ENCODE measurements at regions not wholly inside any gene's neighbourhood (a gene's known extent, or its start where the extent isn't known, plus 50 kb on each side); places are given as distances from the start of the nearest gene placed in this dataset.

- no peak overlapping the region for H3K23ac ChIP-seq (ENCODE audit: insufficient read length, low read depth, low read length)
- no peak overlapping the region for H2BK15ac ChIP-seq (ENCODE audit: low read depth, low read length)
- H3K27ac ChIP-seq (ENCODE audit: insufficient read length, low read depth, low read length) = no peak overlapping the region
- H2BK20ac ChIP-seq (ENCODE audit: low read depth, low read length, poor library complexity, severe bottlenecking) = no peak overlapping the region
- H3K18ac ChIP-seq (ENCODE audit: insufficient read length, low read depth, low read length) = no peak overlapping the region
- no peak overlapping the region for H4K8ac ChIP-seq (replicated peaks; ENCODE audit: insufficient read length, low read depth, low read length)
- H3K9ac ChIP-seq (ENCODE audit: extremely low read depth, insufficient read length, low read length) = no peak overlapping the region
- H3T11ph ChIP-seq (ENCODE audit: low read length) = no peak overlapping the region
- H3K56ac ChIP-seq (ENCODE audit: insufficient read length, low read depth, low read length) = no peak overlapping the region
- no peak overlapping the region for H3K4ac ChIP-seq (ENCODE audit: low read depth, low read length)
- Mint-ChIP-seq H3K4me3 (no peak overlapping the region), H3K4me1 (peaks cover 3% of the 10 kb centered on the region in 2 experiments; a peak in 2 of 4 replicates), H3K9me3 (no peaks in the 10 kb centered on the region), H3K27ac (no peak overlapping the region), H3K27me3 (ENCODE audit: low read depth) (no peaks in the 10 kb centered on the region), H3K36me3 (ENCODE audit: insufficient read depth in 1 of 3, low read depth in 3 of 3) (no peaks in the 10 kb centered on the region)
- H2BK12ac ChIP-seq (ENCODE audit: insufficient read length, low read depth, low read length) = no peak overlapping the region
- H3K9me3 ChIP-seq (ENCODE audit: control insufficient read depth, low read depth, low read length) = no peaks in the 10 kb centered on the region
- no peak overlapping the region for H4K91ac ChIP-seq (ENCODE audit: insufficient read length, low read depth, low read length)
- no peak overlapping the region for H2AFZ ChIP-seq (ENCODE audit: low read length)
- no peaks in the 10 kb centered on the region for H3K79me1 ChIP-seq (ENCODE audit: insufficient read depth, low read depth, low read length, poor library complexity, severe bottlenecking)
- H3K4me1 ChIP-seq (ENCODE audit: insufficient read depth, low read length) = no peaks in the 10 kb centered on the region; the same call in 1 of the 2 replicates
- no peak overlapping the region for H3K14ac ChIP-seq (ENCODE audit: insufficient read depth, low read length)
- DNase-seq = no peak
- H2BK120ac ChIP-seq (ENCODE audit: low read depth, low read length, poor library complexity, severe bottlenecking) = no peak overlapping the region
- no peak overlapping the region for H2AK5ac ChIP-seq (ENCODE audit: insufficient read length, low read length)
- TF ChIP-seq CTCF (conservative IDR thresholded peaks at IDR 0.05) = no peak
- H2BK5ac ChIP-seq (ENCODE audit: insufficient read length, low read length) = no peak overlapping the region
- no peaks in the 10 kb centered on the region for H4K20me1 ChIP-seq (ENCODE audit: control insufficient read depth, insufficient read depth, insufficient read length)
- no CpG with 5 or more reads among the region's 1 CpG for WGBS (ENCODE audit: extremely low coverage, insufficient read length, low lambda C conversion rate)
- H3K4me2 ChIP-seq (ENCODE audit: insufficient read depth, insufficient read length, low read length) = no peak overlapping the region
- H3K27me3 ChIP-seq (ENCODE audit: insufficient read depth, low read length) = no peaks in the 10 kb centered on the region
- no peaks in the 10 kb centered on the region for H3K79me2 ChIP-seq (ENCODE audit: insufficient read depth, low read length)
- no peak overlapping the region for H4K5ac ChIP-seq (ENCODE audit: insufficient read length, low read depth, low read length)
- H3K23me2 ChIP-seq (ENCODE audit: insufficient read length, low read depth, low read length, poor library complexity, severe bottlenecking) = no peaks in the 10 kb centered on the region
Observed at GRCh38 chr9:28528049-28528448, 954.8 kb upstream of the C9orf72 start.

All from H9 (cell line).